WTC11 (cell line): ENCODE measurements at regions not wholly inside any gene's neighbourhood (a gene's known extent, or its start where the extent isn't known, plus 50 kb on each side); places are given as distances from the start of the nearest gene placed in this dataset.

Experiments
- ATAC-seq: fragments of 200-7000 bp; cut with Tn5 transposase; 2 replicates; pipeline ENCODE4 v1.10.0; 2021; ENCODE audit warnings: mild to moderate bottlenecking, moderate library complexity
- CTCF ChIA-PET: fragments of 300-600 bp; sonication (Branson Sonifier 250); formaldehyde crosslinking; loops from one replicate; lab custom pipeline; 2021; ENCODE audit warnings: antibody characterized with exemption; lab: Charles Lee
- POLR2A ChIA-PET: fragments of 350-600 bp; sonication (Branson Sonifier 250); formaldehyde crosslinking; loops from one replicate; lab custom pipeline; 2021; ENCODE audit warnings: antibody characterized with exemption; lab: Charles Lee
- DNase-seq: peaks from one replicate; pipeline ENCODE4 v3.0.0; 2021; ENCODE audit warnings: low spot score
- H3K27ac Mint-ChIP-seq: 2 replicates; pipeline ENCODE4 v1.8.0; 2021; ENCODE audit warnings: mixed read lengths
- H3K27me3 Mint-ChIP-seq: 2 replicates; pipeline ENCODE4 v1.8.0; 2021; ENCODE audit warnings: low read depth, mild to moderate bottlenecking, moderate library complexity, mixed read lengths
- H3K36me3 Mint-ChIP-seq: 2 replicates; pipeline ENCODE4 v1.8.0; 2021; ENCODE audit warnings: mixed read lengths
- H3K4me1 Mint-ChIP-seq: 2 replicates; pipeline ENCODE4 v1.8.0; 2022; ENCODE audit warnings: mixed read lengths
- H3K4me3 Mint-ChIP-seq: 2 replicates; pipeline ENCODE4 v1.8.0; 2021; ENCODE audit warnings: mild to moderate bottlenecking, moderate library complexity, mixed read lengths
- H3K9me3 Mint-ChIP-seq: 2 replicates; pipeline ENCODE4 v1.8.0; 2021; ENCODE audit warnings: mixed read lengths
- AR ChIP-seq: fragments of 250-450 bp; sonication (Bioruptor Pico); IDR thresholded peaks from 2 replicates; pipeline ENCODE4 v1.9.0; 2021; ENCODE audit warnings: mild to moderate bottlenecking
- CBFB ChIP-seq: sonication (generic); formaldehyde crosslinking; IDR thresholded peaks from 2 replicates; pipeline ENCODE4 v1.8.1; 2022; ENCODE audit warnings: mild to moderate bottlenecking, low read depth, missing genetic modification reagents
- CDX4 ChIP-seq: fragments of 250-450 bp; sonication (Bioruptor Pico); IDR thresholded peaks from 2 replicates; pipeline ENCODE4 v1.9.0; 2021; ENCODE audit warnings: moderate library complexity, mild to moderate bottlenecking, inconsistent platforms, borderline replicate concordance
- EMX1 ChIP-seq: fragments of 250-450 bp; sonication (Bioruptor Pico); IDR thresholded peaks from 2 replicates; pipeline ENCODE4 v1.8.0; 2021; ENCODE audit warnings: mild to moderate bottlenecking
- HMGA2 ChIP-seq: fragments of 250-450 bp; sonication (Bioruptor Pico); IDR thresholded peaks from 2 replicates; pipeline ENCODE4 v1.4.0; 2021; ENCODE audit warnings: mild to moderate bottlenecking, moderate library complexity
- IRF2 ChIP-seq: sonication (generic); formaldehyde crosslinking; IDR thresholded peaks from 2 replicates; pipeline ENCODE4 v1.8.0; 2022; ENCODE audit warnings: low read depth, missing genetic modification reagents, borderline replicate concordance
- KAT7 ChIP-seq: sonication (generic); formaldehyde crosslinking; IDR thresholded peaks from 2 replicates; pipeline ENCODE4 v1.8.1; 2023; ENCODE audit warnings: missing genetic modification reagents, mild to moderate bottlenecking, borderline replicate concordance
- MAX ChIP-seq: sonication (generic); formaldehyde crosslinking; IDR thresholded peaks from 2 replicates; pipeline ENCODE4 v1.8.0; 2022; ENCODE audit warnings: mild to moderate bottlenecking, missing genetic modification reagents
- MLX ChIP-seq: sonication (generic); formaldehyde crosslinking; IDR thresholded peaks from 2 replicates; pipeline ENCODE4 v1.8.1; 2023; ENCODE audit warnings: mild to moderate bottlenecking, missing genetic modification reagents, moderate library complexity
- MXD4 ChIP-seq: fragments of 250-450 bp; sonication (Bioruptor Pico); IDR thresholded peaks from 2 replicates; pipeline ENCODE4 v1.8.0; 2021; ENCODE audit warnings: mild to moderate bottlenecking, moderate library complexity, borderline replicate concordance
- NFATC4 ChIP-seq: fragments of 250-450 bp; sonication (Bioruptor Pico); IDR thresholded peaks from 2 replicates; pipeline ENCODE4 v1.9.0; 2021; ENCODE audit warnings: mild to moderate bottlenecking
- NFE2L1 ChIP-seq: sonication (generic); formaldehyde crosslinking; IDR thresholded peaks from 2 replicates; pipeline ENCODE4 v1.8.1; 2023; ENCODE audit warnings: missing genetic modification reagents
- NR1H2 ChIP-seq: sonication (generic); formaldehyde crosslinking; IDR thresholded peaks from 2 replicates; pipeline ENCODE4 v1.9.0; 2021; ENCODE audit warnings: mild to moderate bottlenecking, moderate library complexity, missing genetic modification reagents
- PRDM15 ChIP-seq: sonication (generic); formaldehyde crosslinking; IDR thresholded peaks from 2 replicates; pipeline ENCODE4 v1.8.0; 2022; ENCODE audit warnings: missing genetic modification reagents
- SOX15 ChIP-seq: fragments of 250-450 bp; sonication (Bioruptor Pico); IDR thresholded peaks from 2 replicates; pipeline ENCODE4 v1.9.0; 2021; ENCODE audit warnings: mild to moderate bottlenecking
- SP1 ChIP-seq: sonication (generic); formaldehyde crosslinking; conservative IDR thresholded peaks from 2 replicates; pipeline ENCODE4 v1.8.1; 2022; ENCODE audit warnings: missing genetic modification reagents
- TCF7 ChIP-seq: sonication (generic); formaldehyde crosslinking; IDR thresholded peaks from 2 replicates; pipeline ENCODE4 v1.8.0; 2022; ENCODE audit warnings: mild to moderate bottlenecking, low read depth, missing genetic modification reagents, moderate library complexity
- ZNF425 ChIP-seq: fragments of 250-450 bp; sonication (Bioruptor Pico); conservative IDR thresholded peaks from 2 replicates; pipeline ENCODE4 v1.9.0; 2021; ENCODE audit warnings: mild to moderate bottlenecking
- ZSCAN18 ChIP-seq: fragments of 250-450 bp; sonication (Bioruptor Pico); IDR thresholded peaks from 2 replicates; pipeline ENCODE4 v2.1.2; 2022; ENCODE audit warnings: mild to moderate bottlenecking, moderate library complexity

- Mint-ChIP-seq H3K27me3 (no peaks in the 10 kb centered on the region), H3K9me3 (no peaks in the 10 kb centered on the region), H3K36me3 (no peaks in the 10 kb centered on the region), H3K4me3 (no peak overlapping the region), H3K27ac (no peak overlapping the region), H3K4me1 (no peaks in the 10 kb centered on the region)
- no peak for DNase-seq
- ATAC-seq = no peak
- ChIA-PET POLR2A (no interaction called here), CTCF (no interaction called here)
- no peak for TF ChIP-seq SOX15 (CRISPR knock-in tag)
- TF ChIP-seq AR (CRISPR knock-in tag) = no peak
- no peak for TF ChIP-seq TCF7 (CRISPR knock-in tag)
- TF ChIP-seq ZNF425 (CRISPR knock-in tag) = no peak
- TF ChIP-seq CDX4 = no peak
- TF ChIP-seq NFATC4 (CRISPR knock-in tag) = no peak
- no peak for TF ChIP-seq NFE2L1 (CRISPR knock-in tag)
- TF ChIP-seq MAX (CRISPR knock-in tag) = no peak
These were observed 1572.8 kb upstream of the PIK3C3 start for GRCh38 chr18:40382197-40382596.

GRCh38 chr18:40380686-40381439 is 1574.2 kb upstream of the PIK3C3 start:
- Mint-ChIP-seq H3K27ac (no peak overlapping the region), H3K27me3 (no peaks in the 10 kb centered on the region)
- POLR2A ChIA-PET = no interaction called here
- TF ChIP-seq CDX4 (no peak), SP1 (CRISPR knock-in tag) (no peak), HMGA2 (CRISPR knock-in tag) (no peak), ZSCAN18 (CRISPR knock-in tag) (no peak), ZNF425 (CRISPR knock-in tag) (no peak), MXD4 (CRISPR knock-in tag) (no peak), KAT7 (no peak), MLX (no peak), CBFB (CRISPR knock-in tag) (no peak), PRDM15 (CRISPR knock-in tag) (no peak), IRF2 (CRISPR knock-in tag) (no peak), EMX1 (CRISPR knock-in tag) (no peak), NR1H2 (CRISPR knock-in tag) (no peak)
- TF ChIP-seq, all 79 proteins: peak for 0
- Mint-ChIP-seq H3K9me3 (no peaks in the 10 kb centered on the region), H3K36me3 (no peaks in the 10 kb centered on the region), H3K4me3 (no peak overlapping the region), H3K4me1 (no peaks in the 10 kb centered on the region)
- ATAC-seq = no peak
- CTCF ChIA-PET = no interaction called here
- DNase-seq = no peak
